ENCODE measurements at regions not wholly inside any gene's neighbourhood (a gene's known extent, or its start where the extent isn't known, plus 50 kb on each side); places are given as distances from the start of the nearest gene placed in this dataset.

GRCh38 chr2:34340307-34340706, 741.2 kb upstream of the FAM98A start (continued):
- TF ChIP-seq YY2 (tag by site-specific recombination; IDR thresholded peaks at IDR 0.05) (no peak), ZNF148 (tag by site-specific recombination; IDR thresholded peaks at IDR 0.05; ENCODE audit: borderline replicate concordance) (no peak), HIC1 (tag by site-specific recombination; IDR thresholded peaks at IDR 0.05) (no peak), ZNF138 (tag by site-specific recombination; IDR thresholded peaks at IDR 0.05; ENCODE audit: borderline replicate concordance) (no peak), ZNF302 (tag by site-specific recombination; IDR thresholded peaks at IDR 0.05; ENCODE audit: low read depth) (no peak), ZNF211 (tag by site-specific recombination; IDR thresholded peaks at IDR 0.05; ENCODE audit: low read depth) (no peak)

GRCh38 chr2:34337735-34338134, 738.6 kb upstream of the FAM98A start:
- Histone ChIP-seq H3K36me3 (ENCODE audit: control insufficient read depth in 2 of 2, insufficient read depth in 1 of 2, low read length in 2 of 2) (no peaks in the 10 kb centered on the region), H3K4me1 (ENCODE audit: control insufficient read depth, insufficient read depth, low read length) (no peaks in the 10 kb centered on the region), H3K27ac (ENCODE audit: extremely low read depth, low read depth, low read length) (no peak overlapping the region), H3K4me3 (ENCODE audit: low read depth, low read length) (no peak overlapping the region), H3K9me3 (ENCODE audit: control insufficient read depth, insufficient read depth, low read depth, low read length) (no peaks in the 10 kb centered on the region)
- TF ChIP-seq ZNF37A (tag by site-specific recombination; IDR thresholded peaks at IDR 0.05) (no peak), KLF1 (tag by site-specific recombination; IDR thresholded peaks at IDR 0.05) (no peak), ZNF639 (tag by site-specific recombination; IDR thresholded peaks at IDR 0.05) (no peak)
- ChIA-PET POLR2A (no interaction called here), CTCF (interaction anchor here (0.8 kb wide), 1 partner anchor 14 kb away, joined by 4 read pairs; no protein-coding TSS in a partner anchor)

- CTCF ChIA-PET: interaction anchor here (0.6 kb wide), 1 partner anchor 420 kb away, joined by 3 read pairs; no protein-coding TSS in a partner anchor
- no peak overlapping the region for H3K4me3 ChIP-seq (ENCODE audit: low read depth, low read length)
- H3K4me1 ChIP-seq (ENCODE audit: control insufficient read depth, insufficient read depth, low read length): no peaks in the 10 kb centered on the region
- no peak overlapping the region for H3K27ac ChIP-seq (ENCODE audit: extremely low read depth, low read depth, low read length)
- POLR2A ChIA-PET: no interaction called here
- TF ChIP-seq ZNF677 (tag by site-specific recombination; IDR thresholded peaks at IDR 0.05): no peak
- TF ChIP-seq ZNF2 (tag by site-specific recombination; IDR thresholded peaks at IDR 0.05): no peak
- TF ChIP-seq ZNF184 (tag by site-specific recombination; IDR thresholded peaks at IDR 0.05): no peak
- TF ChIP-seq ZNF514 (tag by site-specific recombination; IDR thresholded peaks at IDR 0.05): no peak
- no peak for TF ChIP-seq ZNF341 (tag by site-specific recombination; IDR thresholded peaks at IDR 0.05; ENCODE audit: low read depth)
- no peak for TF ChIP-seq PRDM4 (tag by site-specific recombination; IDR thresholded peaks at IDR 0.05)
- no peak for TF ChIP-seq ZNF510 (tag by site-specific recombination; IDR thresholded peaks at IDR 0.05; ENCODE audit: insufficient replicate concordance)
- TF ChIP-seq REPIN1 (tag by site-specific recombination; IDR thresholded peaks at IDR 0.05; ENCODE audit: low read depth): no peak
- no peak for TF ChIP-seq ZNF157 (tag by site-specific recombination; IDR thresholded peaks at IDR 0.05)
- H3K36me3 ChIP-seq (ENCODE audit: control insufficient read depth in 2 of 2, insufficient read depth in 1 of 2, low read length in 2 of 2): no peaks in the 10 kb centered on the region
- H3K9me3 ChIP-seq (ENCODE audit: control insufficient read depth, insufficient read depth, low read depth, low read length): no peaks in the 10 kb centered on the region
Measured at GRCh38 chr2:34332813-34333212, 733.7 kb upstream of the FAM98A start.

All from HEK293 (cell line).